ENCODE measurements at regions not wholly inside any gene's neighbourhood (a gene's known extent, or its start where the extent isn't known, plus 50 kb on each side); places are given as distances from the start of the nearest gene placed in this dataset.

DNA sequence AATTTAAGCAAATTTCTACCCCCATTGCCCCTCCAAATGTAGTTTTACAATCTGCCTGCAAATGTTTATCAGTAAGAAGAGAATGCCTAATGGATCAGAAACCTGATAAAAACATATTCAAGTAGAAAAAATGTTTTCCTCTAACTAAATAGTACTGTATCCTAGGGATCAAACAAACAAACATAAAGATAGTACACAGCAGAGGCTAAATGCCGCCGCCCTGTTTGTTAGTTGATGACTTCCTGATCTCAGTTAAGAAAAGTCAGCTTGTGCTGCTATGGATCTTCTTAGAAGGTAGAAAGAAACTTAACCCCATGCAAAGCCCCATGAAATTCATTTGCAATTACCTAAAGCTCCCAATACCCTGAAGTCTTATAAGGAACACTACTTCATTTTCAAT lies 387.3 kb upstream of the THBS1 start:
- DNase-seq = no peak

DNA sequence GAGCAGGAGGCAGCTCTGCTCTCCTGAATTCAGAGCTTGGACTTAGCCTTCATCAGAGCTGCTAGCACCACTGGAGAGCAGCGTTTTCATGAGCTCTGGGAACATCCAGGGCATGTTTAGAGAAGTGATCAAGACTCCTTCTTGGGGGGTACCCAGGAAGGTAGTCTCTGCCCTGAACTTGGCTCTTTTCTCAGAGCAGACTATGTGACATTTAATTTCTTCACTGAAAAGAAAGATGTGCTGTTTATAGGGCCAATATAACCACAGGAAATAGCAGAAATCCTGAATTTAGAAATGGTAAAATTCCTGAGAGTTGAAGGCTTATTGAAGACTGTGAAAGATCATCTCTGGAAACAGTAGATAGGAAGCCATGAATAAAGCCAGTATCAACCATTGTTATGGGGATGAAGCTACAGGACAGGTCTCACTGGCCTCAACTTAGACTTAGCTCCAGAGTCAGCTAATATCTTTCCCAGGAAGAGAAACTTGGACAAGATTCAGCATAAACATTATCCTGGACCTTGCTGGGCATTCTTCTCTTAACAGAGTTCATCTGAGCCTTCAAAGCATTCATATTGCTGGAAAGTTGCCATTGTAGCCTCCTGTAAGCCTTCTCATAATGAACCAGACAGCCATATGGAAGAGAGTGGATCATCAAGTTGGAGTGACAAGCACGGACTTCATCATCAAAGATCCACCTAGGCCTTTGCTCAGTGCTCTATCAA lies 386.6 kb upstream of the THBS1 start:
- no peak for DNase-seq

DNA sequence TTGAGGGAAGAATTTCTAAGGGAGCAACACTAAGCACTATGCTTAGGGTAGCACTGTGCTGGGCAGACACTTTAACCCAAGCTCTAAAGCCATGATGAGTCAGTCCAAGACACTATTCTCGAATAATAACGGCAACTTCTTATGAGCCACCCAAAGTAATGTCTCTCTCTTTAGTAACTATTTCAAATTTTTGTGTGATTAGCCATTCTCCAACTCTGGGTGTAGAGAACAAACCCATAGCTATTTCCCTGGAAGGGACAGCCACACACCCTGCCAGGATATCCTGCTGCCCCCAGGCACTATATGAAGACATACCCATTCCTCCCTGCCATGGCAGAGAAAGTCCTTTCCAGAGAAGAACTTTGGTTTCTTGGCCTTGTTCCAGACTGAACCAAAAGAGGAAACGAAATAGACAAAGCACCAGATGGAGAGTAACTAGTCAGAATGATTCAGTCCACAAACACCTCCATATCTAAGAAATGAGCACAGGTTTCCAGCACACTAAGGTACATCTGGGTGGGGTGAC lies 384.9 kb upstream of the THBS1 start:
- DNase-seq = no peak

DNA sequence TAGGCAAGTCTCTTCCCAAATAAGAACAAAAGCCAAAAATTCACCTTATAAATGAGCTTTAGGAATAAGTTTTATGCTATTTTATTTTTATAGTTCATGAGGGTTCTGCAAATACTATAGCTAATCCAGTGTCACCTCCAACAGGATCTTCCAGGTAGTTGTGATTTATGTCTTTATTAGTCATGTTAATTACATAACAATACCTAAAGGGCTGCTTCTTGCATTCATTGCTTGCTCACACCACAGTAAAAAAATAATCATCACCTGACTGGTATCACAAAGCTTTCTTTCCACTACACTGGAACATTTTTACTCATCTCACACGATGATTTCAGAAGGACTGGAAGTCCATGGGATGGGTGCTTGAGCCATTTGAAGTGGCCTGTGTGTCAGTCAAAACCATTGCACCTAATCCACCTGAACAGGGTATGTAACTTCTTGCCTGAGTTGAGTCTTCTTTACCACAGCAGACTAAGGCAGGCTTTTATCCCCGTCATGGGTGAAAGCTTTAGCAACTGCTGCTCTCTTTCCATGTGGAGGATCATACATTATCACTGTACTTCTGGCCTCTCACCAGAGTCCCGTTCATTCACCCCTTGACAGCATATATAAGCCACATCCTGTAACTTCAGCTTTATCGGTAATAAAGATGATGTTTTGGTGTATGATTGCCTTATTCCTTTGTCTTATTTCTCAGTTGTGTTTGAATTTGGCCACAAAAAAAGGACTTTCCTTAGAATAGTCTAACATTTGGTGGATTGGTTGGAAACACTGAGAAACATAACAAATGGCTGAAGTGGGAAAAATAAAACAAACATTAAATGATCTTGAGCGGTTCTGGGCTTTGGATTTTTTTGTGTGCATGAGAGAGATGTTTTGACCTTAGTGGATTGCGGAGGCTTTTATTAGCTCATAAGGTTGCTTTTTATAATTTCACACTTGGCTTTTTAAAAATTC lies 382.6 kb upstream of the THBS1 start:
- DNase-seq = no peak

DNA sequence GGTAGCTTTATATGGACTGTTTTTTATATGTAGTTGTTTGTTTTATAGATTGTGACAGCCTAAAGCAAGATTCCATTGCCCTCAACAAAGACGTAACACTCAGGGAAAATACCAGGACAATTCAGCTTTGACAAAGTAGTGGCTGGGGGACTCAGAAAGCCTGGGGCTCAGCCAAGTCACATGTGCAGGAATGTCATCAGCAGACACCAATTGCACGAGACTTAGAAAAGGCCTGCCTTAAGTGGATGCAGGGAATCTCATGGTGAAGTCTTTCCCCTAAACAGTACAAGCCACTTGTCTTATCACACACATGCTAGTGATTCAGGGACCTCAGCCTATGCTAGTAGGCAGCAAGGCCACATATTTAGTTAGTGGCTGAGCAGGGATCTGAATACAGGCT lies 381.8 kb upstream of the THBS1 start:
- DNase-seq = no peak

DNA sequence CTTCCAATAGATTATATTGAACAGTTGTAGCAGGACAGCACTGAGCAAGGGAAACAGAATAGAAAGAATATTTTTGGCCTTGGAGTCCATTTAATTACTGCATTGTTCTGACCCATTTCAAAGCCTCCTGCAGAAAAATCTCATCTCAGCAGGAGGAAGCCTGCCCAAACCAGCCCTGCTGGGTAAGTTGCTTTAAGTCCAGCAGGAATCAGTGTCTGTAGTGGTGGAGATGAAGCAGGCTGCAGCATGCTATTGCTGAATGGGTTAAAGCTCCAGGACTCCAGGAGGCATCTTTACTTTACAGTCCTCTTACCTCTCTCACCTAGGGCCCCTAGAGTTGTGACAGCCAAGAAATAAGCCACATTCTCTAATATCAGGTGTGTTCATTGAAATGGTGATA lies 380.3 kb upstream of the THBS1 start:
- DNase-seq = no peak

DNA sequence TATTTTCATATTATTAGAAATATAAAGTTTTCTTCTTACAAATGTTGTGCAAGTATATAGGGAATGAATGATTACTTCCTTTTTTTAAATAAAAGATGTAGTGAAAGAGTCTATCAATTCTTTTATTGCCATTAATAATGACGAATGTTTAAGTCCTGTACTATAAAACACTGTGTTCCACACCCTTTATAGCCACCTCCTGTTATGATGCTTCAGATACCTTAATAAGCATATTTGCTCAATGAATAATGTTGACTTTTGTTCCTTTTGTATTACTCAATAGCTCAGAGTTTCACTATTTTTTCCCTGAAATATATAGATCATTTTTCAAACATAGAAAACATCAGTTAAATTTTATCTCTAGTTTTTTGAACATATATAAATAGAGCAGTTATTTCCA lies 378.2 kb upstream of the THBS1 start:
- no peak for DNase-seq

DNA sequence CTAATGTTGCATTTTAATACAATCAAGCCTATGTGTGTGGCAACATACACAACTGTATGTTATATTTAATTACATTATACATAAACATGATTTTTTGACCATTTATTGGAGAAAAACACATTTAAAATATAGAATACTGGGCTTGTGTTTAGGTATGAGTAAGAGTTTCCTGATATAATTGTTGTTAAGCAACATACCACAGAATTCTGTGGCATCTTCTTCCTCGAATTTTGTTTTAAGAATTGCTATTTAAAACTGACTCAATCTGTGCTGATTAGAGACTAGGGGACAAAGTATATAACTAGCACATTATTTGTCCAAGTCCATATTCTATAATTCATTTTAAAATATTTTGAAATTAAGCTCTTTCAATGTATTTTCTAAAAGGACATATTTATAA lies 376.8 kb upstream of the THBS1 start:
- DNase-seq = no peak

DNA sequence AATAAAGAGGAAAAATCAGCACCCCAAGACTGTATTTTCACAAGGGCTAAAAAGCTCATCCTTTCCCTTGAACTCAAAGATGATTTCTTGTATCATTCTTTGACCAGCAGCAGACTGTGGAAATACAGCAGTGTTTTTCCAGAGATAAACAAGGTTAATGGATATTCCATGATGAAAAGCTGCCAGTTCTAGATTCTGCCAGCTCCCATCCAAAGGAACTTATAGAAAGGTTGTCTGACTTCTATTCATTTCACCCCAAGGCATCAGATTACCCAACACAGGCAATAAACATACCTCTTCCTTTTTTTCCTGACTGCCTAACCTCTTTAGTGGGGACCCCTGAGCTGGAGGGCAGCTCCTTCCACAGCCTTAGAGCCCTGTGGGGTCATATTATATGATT lies 375.8 kb upstream of the THBS1 start:
- no peak for DNase-seq

DNA sequence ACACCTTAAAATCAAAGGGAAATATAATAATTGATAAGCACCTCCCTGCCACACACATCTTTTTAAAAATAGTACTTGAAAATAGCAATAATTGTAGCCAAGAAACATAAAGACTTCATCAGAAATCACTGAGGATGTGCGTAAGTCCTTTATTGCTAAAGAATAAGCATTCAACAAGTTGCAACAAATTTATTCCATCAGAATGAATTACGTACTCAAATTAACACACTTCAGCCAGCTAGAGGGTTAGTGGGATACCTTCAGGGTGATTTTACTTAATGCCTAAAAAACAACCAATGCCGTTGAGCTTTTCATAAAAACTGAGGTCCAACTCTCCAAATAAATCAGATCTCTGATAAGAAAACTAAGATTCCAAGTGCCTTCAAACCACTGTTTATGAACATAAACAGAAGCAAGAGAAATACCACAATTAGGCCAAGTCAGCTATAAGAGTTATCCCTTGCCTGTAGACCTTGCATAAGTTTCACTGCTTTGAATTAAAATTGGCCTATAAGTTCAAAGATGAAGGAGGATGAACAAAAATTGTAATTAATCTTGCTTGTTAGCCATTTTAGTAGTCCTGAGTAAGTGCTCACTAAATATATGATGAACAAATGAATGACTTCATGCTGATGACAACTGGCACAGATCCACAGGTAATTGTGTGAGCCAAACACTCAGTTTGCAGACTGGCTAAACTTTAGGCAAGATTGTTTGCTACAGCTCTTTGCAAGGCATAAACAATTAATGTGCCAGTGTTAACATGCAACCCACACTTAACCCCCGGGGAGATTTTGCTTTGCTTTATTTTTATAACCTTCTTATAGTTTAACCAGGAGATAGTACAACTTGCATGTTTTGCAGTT lies 375.1 kb upstream of the THBS1 start:
- no peak for DNase-seq

DNA sequence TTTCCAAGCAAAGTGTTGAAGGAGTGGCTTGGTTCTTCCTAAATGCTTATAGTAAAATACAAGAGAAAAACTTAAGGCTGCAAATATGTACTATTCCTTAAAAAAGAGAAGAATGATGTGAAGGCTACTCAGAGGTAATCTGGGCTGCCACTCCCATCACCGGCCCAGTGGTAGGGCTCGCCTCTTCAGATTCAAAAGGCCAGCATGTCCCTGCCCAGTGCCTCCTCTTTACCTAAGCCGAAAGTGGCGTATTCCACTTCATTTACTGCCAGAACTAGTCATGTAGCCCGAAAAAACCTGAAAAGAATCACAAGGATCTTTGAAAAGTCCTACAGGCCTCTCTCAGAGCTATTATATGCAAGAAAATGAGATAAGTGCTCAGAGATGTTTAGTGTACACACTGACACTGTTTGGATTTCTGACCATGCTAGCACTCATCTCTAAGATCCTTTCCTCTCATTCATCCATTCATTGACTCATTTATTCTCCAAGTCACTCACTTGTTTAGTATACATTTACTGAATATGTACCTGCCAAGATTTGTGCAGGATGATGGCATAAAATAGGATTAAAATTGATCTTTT lies 373.3 kb upstream of the THBS1 start:
- no peak for DNase-seq

DNA sequence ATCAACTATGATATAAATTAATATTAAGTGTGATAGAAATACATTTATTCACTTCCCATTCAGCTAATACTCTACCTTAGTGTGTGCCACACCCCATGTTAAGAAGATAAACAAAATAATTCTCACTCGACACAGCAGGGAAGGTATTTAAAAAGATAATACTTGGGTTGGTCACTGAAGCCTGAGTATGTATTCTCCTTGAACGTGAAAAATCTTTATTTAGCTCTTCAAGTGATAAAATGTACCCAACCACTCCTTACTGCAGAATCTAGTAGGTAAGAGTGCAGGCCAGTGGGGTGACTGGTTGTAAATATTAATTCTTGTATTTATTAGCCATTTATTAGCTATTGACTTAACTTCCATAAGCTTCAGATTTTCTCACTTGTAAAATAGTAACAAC lies 372.7 kb upstream of the THBS1 start:
- DNase-seq = no peak

DNA sequence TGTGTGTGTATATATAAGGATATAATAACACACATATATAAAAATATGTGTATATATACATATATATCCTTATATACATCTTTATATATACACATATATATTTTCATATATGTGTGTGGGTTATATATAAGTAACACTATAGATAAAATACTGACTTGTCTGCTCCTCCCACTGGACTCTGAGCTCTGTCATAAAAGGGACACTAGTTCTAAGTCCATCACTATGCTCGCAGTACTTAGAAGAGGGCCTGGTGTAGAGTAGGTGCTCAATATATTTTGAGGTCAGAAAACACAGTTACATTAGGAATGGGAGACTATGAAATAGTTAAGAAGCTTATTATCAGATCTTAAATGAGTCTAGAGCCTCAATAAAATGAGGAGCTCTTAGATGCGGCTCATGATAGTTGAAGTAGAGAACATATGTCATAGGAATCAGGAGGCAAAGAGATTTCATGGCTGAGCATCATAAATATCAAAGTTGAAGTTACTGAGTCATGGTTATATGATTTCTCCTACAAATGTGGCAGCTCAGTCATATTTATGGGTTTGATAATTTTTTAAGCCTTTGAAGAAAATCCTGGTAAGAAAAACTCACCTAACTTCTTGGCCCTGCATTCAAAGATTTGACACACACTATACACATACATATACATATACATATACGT lies 371.2 kb upstream of the THBS1 start:
- no peak for DNase-seq

DNA sequence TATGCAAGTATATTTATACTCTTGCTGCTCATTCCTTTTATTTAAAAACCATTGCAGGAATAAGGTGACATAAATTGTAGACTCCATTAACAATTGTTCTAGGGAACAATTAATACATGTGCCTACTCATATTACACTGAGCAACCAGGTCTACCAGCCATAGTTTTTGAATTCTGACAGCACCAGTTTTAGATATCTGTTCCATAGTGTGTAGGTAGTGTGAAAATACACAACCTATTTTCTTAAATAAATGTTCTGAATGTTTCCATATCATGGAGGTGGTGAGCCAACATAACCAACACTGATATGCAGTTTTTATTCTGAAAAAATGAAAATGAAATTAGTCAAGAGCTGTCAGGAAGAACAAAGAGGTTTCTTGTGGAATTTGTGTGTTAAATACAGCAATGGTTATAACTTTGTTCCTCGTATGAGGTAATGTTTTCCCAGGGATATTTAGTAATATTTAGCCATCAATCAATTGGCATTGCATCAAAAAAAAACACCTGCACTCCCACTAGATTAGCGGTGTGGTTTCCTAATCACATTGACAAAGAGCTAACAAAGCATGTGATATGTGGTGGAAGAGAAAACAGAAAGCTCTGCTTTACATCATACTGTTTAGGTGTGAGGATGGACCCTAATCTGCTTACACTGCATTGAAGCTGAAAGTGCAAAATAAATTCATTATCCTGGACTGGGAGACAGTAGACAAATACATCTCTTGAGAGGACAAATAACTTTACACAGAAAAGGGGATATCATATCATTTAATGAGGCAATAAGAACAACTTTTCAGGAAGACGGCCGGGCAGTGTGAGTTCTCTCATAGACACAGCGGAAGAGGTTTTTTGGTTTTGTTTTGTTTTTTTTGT lies 369.5 kb upstream of the THBS1 start:
- no peak for DNase-seq

DNA sequence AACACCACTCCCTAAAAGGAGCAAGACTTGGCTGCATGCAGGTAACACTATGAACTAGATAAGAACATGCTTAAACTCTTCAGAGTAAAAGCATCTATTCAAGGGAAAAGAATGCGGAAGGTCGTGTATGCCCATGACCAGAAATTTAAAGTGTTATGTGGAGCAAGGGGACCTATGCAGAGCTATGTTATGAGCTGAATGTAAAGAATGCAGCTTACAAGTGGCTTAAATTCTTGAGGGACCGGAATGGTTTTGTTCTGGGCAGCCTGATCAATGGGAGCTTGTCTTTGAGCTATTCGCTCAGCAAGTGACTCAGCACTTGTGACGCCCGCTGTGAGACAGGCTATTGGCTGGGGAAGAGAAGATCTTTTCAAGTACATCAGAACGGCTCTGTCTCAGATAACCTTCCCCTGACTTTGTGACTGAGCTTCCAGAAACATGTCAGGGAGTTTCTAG lies 367.5 kb upstream of the THBS1 start:
- no peak for DNase-seq

DNA sequence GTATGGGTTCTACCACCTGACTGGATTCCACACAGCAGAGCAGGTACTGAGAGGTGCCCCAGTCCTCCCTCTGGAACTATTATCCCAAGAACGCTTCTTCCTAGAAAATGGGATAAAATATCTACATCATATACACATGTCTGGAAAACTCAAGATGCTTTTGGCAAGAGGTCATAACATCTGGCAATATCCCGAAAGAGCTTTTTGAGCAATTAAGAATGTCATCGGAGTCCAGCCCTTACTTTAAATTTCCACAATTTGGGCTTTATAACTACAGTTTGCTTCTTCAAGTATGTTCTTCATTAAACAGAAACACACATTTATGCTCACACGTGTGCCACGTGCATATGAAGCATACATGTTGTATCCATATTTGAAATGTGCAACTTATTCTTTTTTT lies 365.9 kb upstream of the THBS1 start:
- DNase-seq = no peak

DNA sequence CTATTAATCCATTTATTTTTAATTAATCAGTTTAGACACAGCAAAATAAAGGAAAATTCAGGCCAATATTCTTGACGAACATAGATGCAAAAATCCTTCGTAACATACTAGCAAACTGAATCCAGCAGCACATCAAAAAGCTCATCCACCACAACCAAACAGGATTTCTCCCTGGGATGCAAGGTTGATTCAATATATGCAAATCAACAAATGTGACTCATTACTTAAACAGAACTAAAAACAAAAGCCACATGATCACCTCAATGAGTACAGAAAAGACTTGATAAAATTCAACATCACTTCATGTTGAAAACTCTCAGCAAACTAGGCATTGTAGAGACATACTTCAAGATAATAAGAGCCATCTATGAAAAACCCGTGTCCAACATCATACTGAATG lies 364.1 kb upstream of the THBS1 start:
- no peak for DNase-seq

DNA sequence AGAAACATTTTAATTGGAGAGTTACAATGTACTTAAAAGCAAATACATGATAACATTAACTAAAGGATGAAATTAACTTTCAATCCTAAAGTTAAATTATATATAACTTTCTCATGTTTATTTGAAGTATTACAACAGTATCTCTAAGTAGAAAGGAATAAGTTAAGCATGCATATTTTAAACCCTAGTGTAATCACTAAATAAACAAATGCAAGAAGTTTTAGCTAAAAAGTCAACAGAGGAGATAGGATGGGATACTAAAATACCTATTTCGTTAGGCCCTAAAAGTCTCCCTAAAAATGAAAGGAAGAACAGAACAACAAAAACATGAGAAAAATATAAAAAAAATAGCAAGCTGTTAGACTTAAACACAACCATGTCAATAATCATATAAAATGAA lies 361.3 kb upstream of the THBS1 start:
- DNase-seq = no peak

DNA sequence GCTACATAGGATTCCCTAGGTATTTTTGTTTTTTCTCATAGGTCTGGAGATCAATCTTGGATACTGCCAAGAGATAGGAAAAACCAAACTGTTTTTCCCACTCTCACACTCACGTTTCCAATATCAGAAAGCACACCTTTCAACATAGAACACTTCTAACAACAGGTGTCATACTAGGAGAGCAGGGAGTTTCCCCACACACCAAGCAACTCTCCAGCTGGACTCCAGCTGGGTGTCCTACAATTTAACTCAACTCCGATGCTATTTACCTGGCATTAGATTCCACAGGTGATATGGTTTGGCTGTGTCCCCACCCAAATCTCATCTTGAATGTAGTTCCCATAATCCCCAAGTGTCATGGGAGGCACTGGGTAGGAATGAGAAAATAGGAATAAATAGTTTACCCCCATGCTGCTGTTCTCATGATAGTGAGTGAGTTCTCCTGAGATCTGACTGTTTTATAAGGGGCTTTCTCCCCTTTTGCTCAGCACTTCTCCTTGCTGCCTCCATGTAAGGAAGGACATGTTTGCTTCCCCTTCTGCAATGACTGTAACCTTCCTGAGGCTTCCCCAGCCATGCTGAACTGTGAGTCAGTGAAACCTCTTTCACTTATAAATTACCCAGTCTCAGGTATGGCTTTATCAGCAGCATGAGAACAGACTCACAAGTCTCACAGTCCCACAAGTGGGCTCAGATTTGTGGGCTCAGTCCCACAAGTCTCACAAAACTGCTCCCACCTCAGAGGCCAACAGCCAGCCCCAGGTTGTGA lies 354.5 kb upstream of the THBS1 start:
- no peak for DNase-seq

DNA sequence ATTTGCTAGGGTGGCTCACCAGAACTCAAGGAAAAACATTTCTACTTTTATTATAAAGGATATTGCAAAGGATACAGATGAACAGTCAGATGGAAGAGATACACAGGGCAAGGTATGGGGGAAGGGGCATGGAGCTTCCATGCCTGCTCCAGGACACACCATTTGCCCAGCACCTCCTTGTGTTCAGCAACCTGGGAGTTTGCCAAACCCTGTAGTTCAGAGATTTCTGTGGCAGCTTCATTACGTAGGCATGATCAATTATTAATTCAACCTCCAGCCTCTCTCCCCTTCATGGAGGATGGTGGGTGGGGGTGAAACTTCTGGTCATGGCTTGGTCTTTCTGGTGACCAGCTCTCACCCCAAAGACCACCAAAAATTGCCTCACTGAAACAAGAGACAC lies 353.9 kb upstream of the THBS1 start:
- DNase-seq = no peak

Data from central memory CD4-positive, alpha-beta T cell (primary cell).